SU-DHL-6 (cell line): ENCODE measurements at regions not wholly inside any gene's neighbourhood (a gene's known extent, or its start where the extent isn't known, plus 50 kb on each side); places are given as distances from the start of the nearest gene placed in this dataset.

Source experiments
- H2AFZ ChIP-seq: fragments of 200-600 bp; sonication (generic); 2 replicates; pipeline ENCODE4 v1.6.1; 2014; ENCODE audit warnings: low read depth, mild to moderate bottlenecking, moderate library complexity, mixed read lengths, antibody characterized with exemption, low read length; ENCODE audit not compliant: severe bottlenecking
- H3F3A ChIP-seq: fragments of 200-600 bp; shearing (Covaris generic); 2 replicates; pipeline ENCODE4 v1.6.0; 2016; ENCODE audit warnings: antibody characterized with exemption, mild to moderate bottlenecking; ENCODE audit not compliant: insufficient read depth
- H3K27ac ChIP-seq: fragments of 200-600 bp; sonication (generic); 2 replicates; pipeline ENCODE4 v1.5.1; 2016; ENCODE audit warnings: low read depth, mild to moderate bottlenecking, low read length, moderate library complexity, mixed read lengths
- H3K27me3 ChIP-seq: fragments of 200-600 bp; sonication (generic), shearing (Covaris generic); 2 replicates; pipeline ENCODE4 v1.6.0; 2014; ENCODE audit warnings: mild to moderate bottlenecking, low read length
- H3K36me3 ChIP-seq: fragments of 200-600 bp; sonication (generic); 2 replicates; pipeline ENCODE4 v1.6.1; 2014; ENCODE audit warnings: mild to moderate bottlenecking, low read length, mixed read lengths
- H3K4me2 ChIP-seq: fragments of 300-600, 200-600 bp; shearing (Covaris generic), sonication (generic); 2 replicates; pipeline ENCODE4 v1.6.0; 2014; ENCODE audit warnings: low read length, low read depth, mild to moderate bottlenecking; ENCODE audit not compliant: poor library complexity, severe bottlenecking
- H3K4me3 ChIP-seq: fragments of 200-600 bp; sonication (generic); 2 replicates; pipeline ENCODE4 v1.5.1; 2014; ENCODE audit warnings: antibody characterized with exemption, low read length, mild to moderate bottlenecking, mixed read lengths; ENCODE audit not compliant: insufficient read depth, poor library complexity, severe bottlenecking
- H3K79me2 ChIP-seq: fragments of 200-600 bp; sonication (generic); 2 replicates; pipeline ENCODE4 v1.6.1; 2014; ENCODE audit warnings: mild to moderate bottlenecking, low read length, moderate library complexity; ENCODE audit not compliant: insufficient read depth
- H3K9ac ChIP-seq: fragments of 200-600 bp; sonication (generic); 2 replicates; pipeline ENCODE4 v1.7.0; 2014; ENCODE audit warnings: mild to moderate bottlenecking, low read length
- H3K9me2 ChIP-seq: fragments of 200-600 bp; sonication (generic); replicated peaks from 2 replicates; pipeline ENCODE4 v1.6.1; 2014; ENCODE audit warnings: low read length; ENCODE audit not compliant: insufficient read depth
- H3K9me3 ChIP-seq: fragments of 200-600 bp; sonication (generic); 2 replicates; pipeline ENCODE4 v1.6.1; 2014; ENCODE audit warnings: low read length, mixed read lengths; ENCODE audit not compliant: insufficient read depth
- H4K20me1 ChIP-seq: fragments of 200-600 bp; sonication (generic); 2 replicates; pipeline ENCODE4 v1.6.1; 2014; ENCODE audit warnings: low read depth, mild to moderate bottlenecking, antibody characterized with exemption, low read length, moderate library complexity, mixed read lengths
- EZH2phosphoT487 ChIP-seq: fragments of 200-600 bp; sonication (generic), shearing (Covaris generic); conservative IDR thresholded peaks from 2 replicates; pipeline ENCODE4 v1.6.1; 2018; ENCODE audit warnings: mild to moderate bottlenecking, antibody characterized with exemption, low read length, moderate library complexity, mixed read lengths
- TF ChIP-seq, protein P1 (sequence below): fragments of 200-600 bp; sonication (generic); IDR thresholded peaks from one replicate; pipeline ENCODE4 v1.5.1; 2017; ENCODE audit warnings: antibody characterized with exemption, mild to moderate bottlenecking, low read length, moderate library complexity; ENCODE audit not compliant: insufficient read depth, poor library complexity, severe bottlenecking

DNA sequence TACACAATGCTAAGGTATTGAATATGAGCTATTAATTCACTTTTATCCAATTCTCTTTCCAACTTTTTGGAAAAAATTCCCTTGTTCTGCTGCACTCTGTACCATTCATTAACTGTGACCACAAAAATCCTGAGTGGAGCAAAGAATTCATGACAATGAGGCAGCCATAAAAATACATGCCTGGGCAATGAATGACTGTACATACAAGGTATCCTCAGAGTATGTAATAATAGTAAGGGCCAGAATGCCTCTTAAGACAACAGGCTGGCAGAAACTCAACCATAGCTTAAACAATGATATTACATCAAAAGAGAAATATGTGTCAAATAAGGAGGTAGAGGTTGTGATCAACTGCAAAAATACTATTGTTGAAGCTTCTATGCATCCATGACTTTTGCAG is 74.7 kb upstream of the CA10 start:
- no peaks in the 10 kb centered on the region for H3K36me3 ChIP-seq
- H2AFZ ChIP-seq, result no peak overlapping the region
- H3K9ac ChIP-seq, result no peak overlapping the region
- H3K27ac ChIP-seq, result no peak overlapping the region
- no peaks in the 10 kb centered on the region for H3K9me3 ChIP-seq
- H4K20me1 ChIP-seq, result no peaks in the 10 kb centered on the region
- no peaks in the 10 kb centered on the region for H3K27me3 ChIP-seq
- H3K9me2 ChIP-seq, result no peaks in the 10 kb centered on the region
- no peak overlapping the region for H3K4me3 ChIP-seq
- H3K4me2 ChIP-seq, result no peak overlapping the region
- H3F3A ChIP-seq, result no peaks in the 10 kb centered on the region
- H3K79me2 ChIP-seq, result no peaks in the 10 kb centered on the region
- TF ChIP-seq, protein P1, sequence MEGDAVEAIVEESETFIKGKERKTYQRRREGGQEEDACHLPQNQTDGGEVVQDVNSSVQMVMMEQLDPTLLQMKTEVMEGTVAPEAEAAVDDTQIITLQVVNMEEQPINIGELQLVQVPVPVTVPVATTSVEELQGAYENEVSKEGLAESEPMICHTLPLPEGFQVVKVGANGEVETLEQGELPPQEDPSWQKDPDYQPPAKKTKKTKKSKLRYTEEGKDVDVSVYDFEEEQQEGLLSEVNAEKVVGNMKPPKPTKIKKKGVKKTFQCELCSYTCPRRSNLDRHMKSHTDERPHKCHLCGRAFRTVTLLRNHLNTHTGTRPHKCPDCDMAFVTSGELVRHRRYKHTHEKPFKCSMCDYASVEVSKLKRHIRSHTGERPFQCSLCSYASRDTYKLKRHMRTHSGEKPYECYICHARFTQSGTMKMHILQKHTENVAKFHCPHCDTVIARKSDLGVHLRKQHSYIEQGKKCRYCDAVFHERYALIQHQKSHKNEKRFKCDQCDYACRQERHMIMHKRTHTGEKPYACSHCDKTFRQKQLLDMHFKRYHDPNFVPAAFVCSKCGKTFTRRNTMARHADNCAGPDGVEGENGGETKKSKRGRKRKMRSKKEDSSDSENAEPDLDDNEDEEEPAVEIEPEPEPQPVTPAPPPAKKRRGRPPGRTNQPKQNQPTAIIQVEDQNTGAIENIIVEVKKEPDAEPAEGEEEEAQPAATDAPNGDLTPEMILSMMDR, result no peak
- TF ChIP-seq EZH2phosphoT487, result no peak

DNA sequence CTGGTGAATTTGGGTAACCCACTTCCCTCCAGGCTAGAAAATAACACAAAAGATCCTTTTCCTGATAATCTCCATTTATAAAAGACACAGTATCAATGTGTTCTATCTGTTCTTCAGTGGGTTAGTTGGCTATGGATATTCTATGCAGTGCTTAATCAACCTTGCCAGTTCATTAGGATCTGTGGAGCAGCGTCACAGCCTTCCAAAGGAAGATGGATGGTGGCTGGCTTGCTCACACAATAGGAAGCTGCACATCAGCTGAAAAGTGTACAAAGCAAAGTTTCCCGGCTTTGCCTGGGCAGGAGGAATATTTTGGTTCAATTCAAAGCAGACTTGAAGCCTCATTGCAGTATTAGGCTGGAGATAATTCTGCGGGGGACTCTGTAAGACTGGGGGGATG is 70.3 kb upstream of the CA10 start:
- H3K79me2 ChIP-seq, result no peaks in the 10 kb centered on the region
- H3K4me2 ChIP-seq, result no peak overlapping the region
- no peaks in the 10 kb centered on the region for H3F3A ChIP-seq
- no peaks in the 10 kb centered on the region for H3K36me3 ChIP-seq
- H3K27ac ChIP-seq, result no peak overlapping the region
- H3K4me3 ChIP-seq, result no peak overlapping the region
- no peaks in the 10 kb centered on the region for H3K9me3 ChIP-seq
- no peaks in the 10 kb centered on the region for H3K9me2 ChIP-seq
- H3K9ac ChIP-seq, result no peak overlapping the region
- no peaks in the 10 kb centered on the region for H3K27me3 ChIP-seq
- TF ChIP-seq EZH2phosphoT487, result no peak
- TF ChIP-seq, protein P1, result no peak
- no peaks in the 10 kb centered on the region for H4K20me1 ChIP-seq
- no peak overlapping the region for H2AFZ ChIP-seq

DNA sequence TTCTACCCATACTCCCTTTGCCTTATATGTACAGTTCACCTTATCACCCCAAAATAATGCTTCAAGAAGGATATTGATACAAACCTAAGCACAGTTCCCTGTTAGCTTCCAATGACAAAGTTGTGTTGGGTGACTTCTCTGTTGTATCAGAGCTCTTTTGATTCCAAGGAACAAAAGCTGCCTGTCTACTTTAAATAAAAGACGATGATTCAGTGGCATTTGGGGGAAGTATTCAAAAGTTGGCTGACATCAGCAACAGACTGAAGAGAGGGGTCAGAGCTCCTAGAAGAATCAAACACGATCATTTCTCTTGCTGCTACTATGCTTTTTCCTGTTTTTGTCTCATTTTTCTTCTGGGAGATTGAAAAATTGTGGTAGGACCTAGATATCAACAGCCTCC is 69.4 kb upstream of the CA10 start:
- Histone ChIP-seq H3K4me2 (no peak overlapping the region), H3K9ac (no peak overlapping the region), H3K9me3 (no peaks in the 10 kb centered on the region), H3K4me3 (no peak overlapping the region), H3F3A (no peaks in the 10 kb centered on the region), H4K20me1 (no peaks in the 10 kb centered on the region), H3K27me3 (no peaks in the 10 kb centered on the region), H3K79me2 (no peaks in the 10 kb centered on the region), H3K36me3 (no peaks in the 10 kb centered on the region), H3K9me2 (no peaks in the 10 kb centered on the region), H2AFZ (no peak overlapping the region), H3K27ac (no peak overlapping the region)
- TF ChIP-seq, protein P1, result no peak
- no peak for TF ChIP-seq EZH2phosphoT487

DNA sequence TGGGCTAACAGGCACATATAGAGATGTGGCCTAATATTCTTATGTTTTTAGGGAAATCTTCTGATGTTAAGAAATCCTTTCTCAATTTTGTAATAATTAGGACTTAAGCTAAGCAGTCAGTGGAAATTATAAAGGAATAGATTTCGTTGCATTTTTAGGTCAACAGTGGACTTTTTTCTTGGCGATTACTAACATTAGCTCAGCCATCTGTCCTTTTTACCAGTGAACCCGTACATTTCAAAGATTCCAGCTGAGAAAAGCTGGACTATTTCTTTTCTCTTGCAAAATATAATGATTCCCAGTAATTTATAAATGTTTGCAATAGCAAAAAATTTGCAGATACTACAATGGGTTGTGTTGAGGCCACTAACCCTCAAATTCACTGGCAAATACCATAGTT is 54.9 kb upstream of the CA10 start:
- Histone ChIP-seq H3K79me2 (no peaks in the 10 kb centered on the region), H3K9ac (no peak overlapping the region), H3K9me2 (no peaks in the 10 kb centered on the region), H2AFZ (no peak overlapping the region), H3K27me3 (no peaks in the 10 kb centered on the region), H3K36me3 (no peaks in the 10 kb centered on the region), H3K4me2 (no peak overlapping the region), H4K20me1 (no peaks in the 10 kb centered on the region), H3K9me3 (no peaks in the 10 kb centered on the region), H3F3A (no peaks in the 10 kb centered on the region), H3K4me3 (no peak overlapping the region), H3K27ac (no peak overlapping the region)
- TF ChIP-seq, protein P1, result no peak
- TF ChIP-seq EZH2phosphoT487, result no peak
